A549 (cell line): ENCODE measurements at regions not wholly inside any gene's neighbourhood (a gene's known extent, or its start where the extent isn't known, plus 50 kb on each side); places are given as distances from the start of the nearest gene placed in this dataset.

ENCODE experiments used
- CBX2 ChIP-seq: fragments of 200-600 bp; sonication (generic); IDR thresholded peaks from 2 replicates; pipeline ENCODE4 v1.6.1; 2016; ENCODE audit warnings: low read depth, mild to moderate bottlenecking, borderline replicate concordance
- CHD4 ChIP-seq: fragments of 200-600 bp; sonication (generic); IDR thresholded peaks from 2 replicates; pipeline ENCODE4 v1.6.1; 2016; ENCODE audit warnings: antibody characterized with exemption, mild to moderate bottlenecking, borderline replicate concordance
- EP300 ChIP-seq, 2 experiments: fragments of >200 bp; sonication (Bioruptor Twin); formaldehyde crosslinking; IDR thresholded peaks; 2 replicates in 1 of 2; 3 replicates in 1 of 2; pipeline ENCODE4 v1.6.1; 2016 to 2017
- FOSB ChIP-seq: fragments of 250-450 bp; sonication (Bioruptor Pico); IDR thresholded peaks from 2 replicates; pipeline ENCODE4 v1.5.0; 2020; ENCODE audit warnings: mild to moderate bottlenecking, moderate library complexity
- KDM1A ChIP-seq: fragments of 200-600 bp; sonication (generic); IDR thresholded peaks from 2 replicates; pipeline ENCODE4 v1.6.1; 2016; ENCODE audit warnings: low read depth, mild to moderate bottlenecking
- MAZ ChIP-seq: fragments of 150-350 bp; IDR thresholded peaks from 2 replicates; pipeline ENCODE4 v1.6.1; 2014; ENCODE audit warnings: antibody characterized with exemption, low read depth, low read length, borderline replicate concordance
- POLR2A ChIP-seq: IDR thresholded peaks from 2 replicates; pipeline ENCODE4 v1.6.1; 2012; ENCODE audit warnings: mild to moderate bottlenecking, low read length
- POLR2AphosphoS2 ChIP-seq: conservative IDR thresholded peaks from 2 replicates; pipeline ENCODE4 v1.6.1; 2012; ENCODE audit warnings: low read length, improper control_type of control experiment, inconsistent platforms
- RAD21 ChIP-seq, 2 experiments: fragments of >200 bp in 1 of 2; sonication (Bioruptor Twin) in 1 of 2; formaldehyde crosslinking in 1 of 2; IDR thresholded peaks in 1 of 2; conservative IDR thresholded peaks in 1 of 2; 2 replicates in 1 of 2; 3 replicates in 1 of 2; pipeline ENCODE4 v1.6.1; 2012 to 2018; ENCODE audit warnings: inconsistent platforms in 1 of 2
- RNF2 ChIP-seq: fragments of 200-600 bp; sonication (generic); IDR thresholded peaks from 2 replicates; pipeline ENCODE4 v1.6.1; 2016; ENCODE audit warnings: low read depth, mild to moderate bottlenecking, antibody characterized with exemption, moderate library complexity, borderline replicate concordance
- SMC3 ChIP-seq: fragments of >200 bp; sonication (Bioruptor Twin); formaldehyde crosslinking; IDR thresholded peaks from 3 replicates; pipeline ENCODE4 v1.6.1; 2018; ENCODE audit warnings: inconsistent platforms
- TF ChIP-seq, protein P1 (sequence below): fragments of >200 bp; sonication (Bioruptor Twin); formaldehyde crosslinking; IDR thresholded peaks from 3 replicates; pipeline ENCODE4 v1.5.1; 2016

DNA sequence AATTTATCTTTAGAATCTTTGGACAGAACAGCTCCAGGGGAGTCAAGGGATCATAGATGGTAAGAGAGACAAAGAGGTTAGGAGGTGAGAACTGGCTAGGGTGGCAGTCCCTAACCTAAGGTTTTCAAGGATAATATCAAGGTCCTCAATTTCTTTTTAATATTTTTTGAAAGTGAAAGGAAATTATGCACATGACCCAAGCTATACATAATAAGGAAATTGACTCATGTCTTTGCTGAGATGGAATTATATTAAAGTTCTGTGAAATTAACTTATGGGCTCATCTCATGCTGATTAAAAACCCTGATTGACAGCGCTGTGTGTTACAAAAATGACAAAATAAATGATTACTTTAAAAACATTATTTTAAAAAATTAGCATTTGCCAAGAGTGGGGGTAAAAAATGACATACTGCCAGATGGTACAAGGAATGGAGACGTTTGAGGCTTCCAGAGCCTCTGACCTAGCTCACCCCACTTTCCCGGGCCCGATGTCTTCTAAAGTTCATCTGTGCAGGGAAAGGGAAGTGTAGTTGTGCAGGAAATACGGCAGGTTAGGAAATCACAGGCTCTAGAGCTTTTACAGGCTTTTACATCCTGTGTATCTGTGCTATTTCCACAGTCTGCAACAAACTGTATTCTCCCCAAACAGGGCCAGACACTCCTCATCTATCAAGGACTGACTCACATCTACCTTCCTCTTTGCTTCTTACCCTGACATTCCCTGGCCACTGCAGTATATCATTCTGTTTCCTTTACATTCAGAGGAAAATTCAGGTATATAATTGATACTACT, 185.6 kb upstream of the PRSS58 start:
- TF ChIP-seq, protein P1, sequence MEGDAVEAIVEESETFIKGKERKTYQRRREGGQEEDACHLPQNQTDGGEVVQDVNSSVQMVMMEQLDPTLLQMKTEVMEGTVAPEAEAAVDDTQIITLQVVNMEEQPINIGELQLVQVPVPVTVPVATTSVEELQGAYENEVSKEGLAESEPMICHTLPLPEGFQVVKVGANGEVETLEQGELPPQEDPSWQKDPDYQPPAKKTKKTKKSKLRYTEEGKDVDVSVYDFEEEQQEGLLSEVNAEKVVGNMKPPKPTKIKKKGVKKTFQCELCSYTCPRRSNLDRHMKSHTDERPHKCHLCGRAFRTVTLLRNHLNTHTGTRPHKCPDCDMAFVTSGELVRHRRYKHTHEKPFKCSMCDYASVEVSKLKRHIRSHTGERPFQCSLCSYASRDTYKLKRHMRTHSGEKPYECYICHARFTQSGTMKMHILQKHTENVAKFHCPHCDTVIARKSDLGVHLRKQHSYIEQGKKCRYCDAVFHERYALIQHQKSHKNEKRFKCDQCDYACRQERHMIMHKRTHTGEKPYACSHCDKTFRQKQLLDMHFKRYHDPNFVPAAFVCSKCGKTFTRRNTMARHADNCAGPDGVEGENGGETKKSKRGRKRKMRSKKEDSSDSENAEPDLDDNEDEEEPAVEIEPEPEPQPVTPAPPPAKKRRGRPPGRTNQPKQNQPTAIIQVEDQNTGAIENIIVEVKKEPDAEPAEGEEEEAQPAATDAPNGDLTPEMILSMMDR, result no peak
- TF ChIP-seq KDM1A (no peak), POLR2AphosphoS2 (no peak), CBX2 (no peak), POLR2A (no peak), SMC3 (no peak), CHD4 (no peak), FOSB (CRISPR knock-in tag) (no peak), RAD21 (conservative IDR thresholded peaks at IDR 0.05 in 1 of 2, IDR thresholded peaks at IDR 0.05 in 1 of 2) (no peak), RNF2 (no peak), EP300 (IDR thresholded peaks at IDR 0.05) (no peak), MAZ (no peak)
